Hematopoietic multipotent progenitor cell treated with erythropoietin and hydrocortisone succinate and interleukin-3 and kit ligand, for 15 days (in vitro differentiated cells): ENCODE measurements at regions not wholly inside any gene's neighbourhood (a gene's known extent, or its start where the extent isn't known, plus 50 kb on each side); places are given as distances from the start of the nearest gene placed in this dataset.

Source experiments
- DNase-seq: peaks from one replicate; pipeline ENCODE4 v3.0.0-alpha.2; 2015; ENCODE audit warnings: low spot score

DNA sequence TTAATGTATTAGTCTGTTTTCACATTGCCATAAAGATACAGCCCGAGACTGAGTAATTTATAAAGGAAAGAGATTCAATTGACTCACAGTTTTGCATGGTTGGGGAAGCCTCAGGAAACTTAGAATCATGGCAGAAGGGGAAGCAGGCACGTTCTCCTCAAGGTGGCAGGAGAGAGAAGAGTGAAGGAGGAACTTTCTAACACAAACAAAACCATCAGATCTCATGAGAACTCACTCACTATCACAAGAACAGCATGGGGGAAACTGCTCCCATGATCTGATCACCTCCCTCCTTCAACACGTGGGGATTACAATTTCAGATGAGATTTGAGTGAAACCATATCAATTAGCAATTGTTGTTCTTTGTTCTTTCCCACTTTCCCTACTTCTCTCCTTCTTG is 689.0 kb upstream of the SLITRK1 start:
- DNase-seq, result no peak

DNA sequence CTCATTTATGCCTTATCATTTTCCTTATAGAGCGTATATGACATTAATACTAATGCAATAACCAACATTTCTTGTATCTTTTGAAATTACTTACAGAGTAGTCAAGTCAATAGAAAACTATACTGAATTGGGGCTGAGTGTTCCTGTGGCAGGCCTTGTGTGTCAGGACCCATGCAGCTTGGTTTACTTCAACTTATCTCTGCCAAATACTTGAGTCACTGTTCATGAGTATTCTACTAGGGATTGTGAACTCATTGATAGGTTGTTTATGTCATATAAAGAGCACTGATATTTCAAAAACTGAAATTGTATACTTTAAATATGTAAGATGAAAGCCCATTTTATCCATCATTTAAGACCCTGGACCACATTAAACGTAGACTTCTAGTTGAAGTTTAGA is 688.6 kb upstream of the SLITRK1 start:
- no peak for DNase-seq

DNA sequence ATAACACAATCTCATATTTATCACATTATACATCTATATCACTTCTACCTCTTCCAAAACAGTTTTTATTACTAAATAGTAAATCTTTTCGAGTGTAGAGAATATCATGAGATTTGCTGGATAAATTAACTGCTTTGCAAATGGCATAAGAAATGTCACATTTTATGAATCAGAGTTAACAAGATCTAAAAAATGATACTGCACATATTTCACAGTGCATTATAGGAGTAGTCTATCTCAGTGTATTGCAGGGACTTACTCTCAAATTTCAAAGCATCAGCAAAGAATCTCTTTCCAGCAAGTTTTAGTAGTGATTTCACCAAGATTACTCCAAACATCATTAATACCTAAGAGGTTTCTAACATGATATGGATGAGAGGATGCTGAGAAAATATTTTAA is 687.1 kb upstream of the SLITRK1 start:
- no peak for DNase-seq

DNA sequence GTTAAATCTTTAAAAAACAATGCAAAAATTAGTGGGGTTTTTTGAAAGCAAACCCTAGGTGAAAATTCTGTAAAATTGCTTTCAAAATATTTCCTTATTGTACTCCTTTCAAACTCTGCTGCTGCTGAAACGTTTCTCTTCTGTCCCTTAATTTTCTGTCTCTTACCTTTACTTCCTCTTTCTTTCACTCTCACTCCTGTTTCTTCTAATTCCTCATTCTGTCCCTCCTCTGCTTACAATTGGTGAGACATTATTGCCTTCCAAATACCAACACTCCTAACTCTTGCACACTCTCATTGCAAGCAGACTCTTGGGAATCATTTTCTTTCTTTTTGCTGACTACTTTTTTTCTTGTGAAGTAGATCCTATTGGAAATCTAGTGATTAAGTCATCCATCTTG is 685.6 kb upstream of the SLITRK1 start:
- no peak for DNase-seq

DNA sequence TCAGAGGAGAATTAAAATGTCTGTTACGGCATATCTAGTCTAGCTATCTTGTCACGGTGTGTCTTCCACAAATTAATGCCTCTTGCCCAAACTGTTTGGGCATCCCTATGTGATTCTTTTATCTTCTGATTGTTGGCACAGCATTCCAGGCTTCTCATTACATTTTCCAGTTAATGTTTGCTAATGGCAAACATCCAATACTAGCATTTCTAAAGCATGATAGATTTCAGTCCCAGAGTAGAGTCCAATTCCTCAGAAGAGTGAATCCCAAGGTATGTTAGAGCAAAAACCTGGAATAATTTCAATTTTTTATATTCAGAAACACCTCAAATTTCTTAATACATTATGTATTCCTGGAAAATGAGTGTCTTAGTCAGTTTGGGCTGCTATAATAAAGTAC is 684.5 kb upstream of the SLITRK1 start:
- no peak for DNase-seq

DNA sequence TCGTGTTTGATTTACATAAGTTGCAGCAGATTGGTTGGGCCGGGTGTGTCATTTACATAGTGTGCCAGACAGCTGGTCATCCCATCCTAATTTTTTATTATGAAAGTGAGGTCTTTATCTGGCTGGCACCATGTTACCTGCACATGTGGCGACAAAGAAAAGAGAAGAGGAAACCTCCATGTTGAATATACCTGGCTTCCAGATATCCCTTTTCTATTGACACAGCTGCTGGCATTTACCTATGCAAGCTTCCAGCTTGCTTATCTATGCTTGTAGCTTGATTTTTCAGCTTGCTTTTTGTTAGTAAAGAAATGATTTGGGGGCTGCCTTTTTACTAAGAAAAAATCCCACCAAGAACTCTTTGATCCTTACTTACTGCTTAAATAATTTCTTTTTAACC is 681.3 kb upstream of the SLITRK1 start:
- DNase-seq, result no peak

DNA sequence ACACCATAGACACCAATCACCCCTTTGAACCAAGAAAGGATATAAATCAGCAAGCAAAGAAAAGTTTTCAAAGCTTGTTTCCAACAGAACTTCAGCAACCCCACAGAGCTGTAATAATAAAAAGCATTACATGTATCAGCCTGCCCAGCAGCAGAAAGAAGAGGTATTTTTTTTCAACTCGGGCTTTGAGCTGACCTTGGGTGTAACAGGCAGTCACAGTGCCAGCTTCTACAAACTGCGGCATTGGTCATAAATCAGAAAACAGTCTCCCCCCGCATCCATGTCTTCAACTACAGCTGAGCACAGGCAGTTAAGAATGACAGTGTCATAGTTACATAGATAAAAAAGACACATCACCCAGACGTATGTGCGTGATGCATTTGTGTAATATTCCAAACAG is 671.0 kb upstream of the SLITRK1 start:
- no peak for DNase-seq

DNA sequence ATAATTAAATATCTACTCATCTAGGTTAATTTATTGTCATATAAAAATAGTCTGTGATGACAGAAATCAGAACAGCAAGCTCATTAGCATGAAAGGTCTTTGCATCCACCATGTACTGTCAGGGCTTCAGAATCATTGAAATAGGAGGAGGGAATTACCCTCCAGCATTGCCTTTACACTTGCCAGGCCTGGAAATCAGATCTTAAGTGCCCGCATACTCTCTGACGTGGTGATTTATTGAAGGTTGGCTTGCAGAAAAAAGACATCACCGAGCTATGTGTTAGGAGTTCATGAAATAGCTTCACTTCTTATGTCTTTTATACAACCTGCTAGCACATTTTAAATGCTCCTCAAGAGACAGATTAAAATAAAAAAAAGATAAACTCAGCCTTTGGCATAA is 661.7 kb upstream of the SLITRK1 start:
- no peak for DNase-seq

DNA sequence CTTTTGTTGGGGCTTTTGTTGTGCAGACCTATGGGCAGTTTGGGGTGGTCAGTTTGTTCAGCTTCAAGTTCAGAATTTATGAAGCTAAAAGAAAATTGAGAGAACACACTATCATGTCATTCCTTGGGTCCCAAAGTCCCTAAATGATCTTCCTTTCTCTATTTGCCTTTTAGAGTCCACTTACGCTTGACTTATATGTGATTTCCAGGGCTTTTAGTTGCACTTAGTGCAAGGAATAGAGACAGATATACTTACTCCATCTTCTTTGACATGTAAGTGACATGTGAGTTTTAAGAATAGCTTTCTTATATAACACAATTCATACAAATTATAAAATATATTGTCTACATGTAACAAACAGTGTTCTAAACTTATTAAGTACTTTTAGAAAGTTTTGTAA is 660.1 kb upstream of the SLITRK1 start:
- no peak for DNase-seq

DNA sequence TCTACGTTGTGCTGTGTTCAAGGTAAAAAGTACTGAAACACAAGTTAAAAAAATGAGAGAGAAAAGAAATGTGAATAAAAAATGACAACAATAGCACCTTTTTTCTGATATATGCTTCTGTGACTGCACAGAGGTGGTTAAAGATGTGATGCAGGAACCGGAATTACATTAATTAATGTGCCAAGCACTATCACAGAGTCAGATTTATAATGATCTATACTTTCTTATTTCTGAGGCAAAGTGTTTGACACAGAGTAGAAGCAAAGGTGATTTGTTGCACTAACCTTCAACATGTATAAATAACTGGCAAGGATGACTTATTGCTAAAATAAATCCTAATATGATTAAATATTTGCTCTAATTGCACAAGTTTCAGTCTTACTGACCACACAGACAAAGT is 654.6 kb upstream of the SLITRK1 start:
- DNase-seq, result no peak

DNA sequence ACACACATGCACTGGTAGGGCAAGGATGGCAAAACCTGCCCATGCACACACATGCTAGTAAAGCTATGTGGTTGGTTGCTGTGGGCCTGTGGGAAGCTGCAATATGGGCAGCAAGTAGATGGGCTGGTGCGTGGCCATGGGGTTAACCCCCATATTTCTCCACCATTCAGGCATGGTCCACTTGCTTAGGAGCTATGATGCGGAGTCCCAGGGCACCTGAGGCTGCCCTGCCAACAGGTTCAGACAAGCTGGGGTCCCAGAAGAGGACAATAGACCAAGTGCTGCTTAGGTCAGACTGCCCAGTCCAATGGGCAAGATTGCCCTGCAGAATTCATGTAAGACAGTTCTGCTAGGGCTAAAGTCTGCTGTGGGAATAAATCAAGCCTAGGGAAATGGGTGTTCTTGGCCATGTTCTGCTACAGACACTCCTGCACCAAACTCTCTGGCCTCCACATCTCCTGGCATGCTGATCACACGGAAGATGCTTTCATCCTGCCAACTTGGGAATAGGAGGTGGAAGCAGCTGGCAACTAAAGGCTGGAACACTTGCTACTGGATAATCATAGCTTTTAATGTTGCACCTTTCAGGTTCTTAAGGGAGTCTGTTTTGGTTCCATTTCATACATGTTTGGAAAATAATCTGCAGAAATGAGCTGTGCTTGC is 646.3 kb upstream of the SLITRK1 start:
- no peak for DNase-seq

DNA sequence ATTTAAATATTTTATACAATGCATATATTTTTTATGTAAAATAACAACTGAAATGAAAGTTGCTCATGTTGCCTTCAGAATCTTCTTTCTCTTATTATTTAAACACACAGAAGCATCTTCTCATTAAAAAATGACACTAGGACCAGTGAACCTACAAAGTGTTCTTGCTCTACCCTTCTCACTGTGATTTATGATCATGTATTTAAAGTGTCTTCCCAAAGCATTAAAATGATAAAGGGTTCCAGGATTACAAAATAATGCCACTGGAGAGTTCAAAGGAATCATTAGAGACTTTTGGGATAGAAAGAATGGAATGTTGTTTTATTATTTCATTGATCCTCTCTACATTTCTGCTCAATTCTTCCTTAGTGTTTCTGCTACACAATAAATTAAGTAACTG is 643.6 kb upstream of the SLITRK1 start:
- no peak for DNase-seq

DNA sequence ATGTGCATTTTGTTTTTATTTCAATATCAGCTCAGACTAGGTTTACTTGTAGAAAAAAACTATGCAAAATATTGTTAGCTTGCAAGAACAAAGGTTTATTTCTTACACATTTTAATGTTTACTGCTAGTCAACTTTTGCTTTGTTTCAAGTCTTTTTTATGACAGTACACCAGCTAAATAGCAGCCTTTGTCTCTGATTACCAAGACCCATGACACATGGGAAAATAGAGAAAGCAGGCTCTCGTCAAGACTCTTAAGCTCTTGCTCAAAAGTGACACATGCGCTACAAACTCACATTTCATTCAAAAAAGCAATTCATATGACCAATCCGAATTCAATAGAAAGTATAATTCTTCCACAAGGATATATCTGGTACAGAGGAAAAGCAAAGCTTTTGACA is 642.3 kb upstream of the SLITRK1 start:
- no peak for DNase-seq

DNA sequence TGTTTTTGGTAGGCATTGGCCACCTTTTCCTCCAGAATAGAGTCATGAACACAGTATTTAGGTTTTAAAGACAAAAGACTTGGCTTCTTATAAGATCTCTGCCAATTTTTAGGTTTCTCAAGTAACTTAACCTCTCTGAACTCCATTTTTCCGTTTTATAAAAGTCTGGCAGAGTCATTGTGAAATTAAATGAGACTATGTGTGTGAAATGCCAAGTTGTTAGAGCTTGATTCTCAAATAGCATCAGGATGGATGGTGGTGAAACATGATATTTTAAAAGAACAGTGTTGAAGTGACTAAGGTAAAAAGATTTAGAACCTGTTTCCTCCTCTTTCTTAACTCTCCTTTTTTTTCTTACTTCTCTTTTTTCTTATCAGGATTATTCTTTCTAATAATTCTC is 617.7 kb upstream of the SLITRK1 start:
- no peak for DNase-seq

DNA sequence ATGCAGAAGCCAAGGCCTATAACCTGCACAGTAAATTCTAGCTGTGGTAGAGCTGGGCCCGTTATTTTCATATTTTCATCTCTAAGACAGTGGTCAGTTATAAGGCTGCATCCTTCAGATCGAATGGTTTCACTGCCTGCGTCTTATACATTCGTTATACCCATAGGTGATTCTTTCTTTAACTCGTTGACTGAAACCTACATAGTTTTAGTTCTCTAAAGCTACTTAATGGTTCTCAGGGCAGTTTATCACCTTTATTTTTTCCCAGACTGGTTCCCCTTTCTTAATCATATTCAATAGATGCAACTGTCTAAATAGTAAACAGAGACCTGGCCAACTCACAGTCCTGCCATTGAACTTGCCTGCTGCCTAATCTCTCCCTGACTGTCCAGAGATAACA is 615.3 kb upstream of the SLITRK1 start:
- DNase-seq, result no peak

DNA sequence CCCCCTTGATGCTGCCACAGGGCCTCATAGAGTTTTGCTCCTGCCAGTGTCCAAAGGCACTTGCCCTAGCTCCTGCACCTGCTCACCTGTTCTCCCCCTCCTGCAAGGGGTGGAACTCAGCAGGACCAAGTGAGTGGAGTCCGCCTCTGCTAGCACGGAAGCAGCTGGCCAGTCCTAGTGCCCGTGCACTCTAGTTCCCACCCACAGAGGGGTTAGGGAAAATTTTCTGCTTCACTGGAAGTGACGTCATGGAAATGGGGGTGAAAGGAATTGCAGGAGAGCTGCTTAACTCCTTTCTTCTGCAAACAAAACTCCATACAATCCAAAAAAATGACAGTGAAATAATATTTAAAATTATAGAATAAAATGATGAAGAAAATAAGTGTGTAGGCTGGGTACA is 609.7 kb upstream of the SLITRK1 start:
- DNase-seq, result no peak

DNA sequence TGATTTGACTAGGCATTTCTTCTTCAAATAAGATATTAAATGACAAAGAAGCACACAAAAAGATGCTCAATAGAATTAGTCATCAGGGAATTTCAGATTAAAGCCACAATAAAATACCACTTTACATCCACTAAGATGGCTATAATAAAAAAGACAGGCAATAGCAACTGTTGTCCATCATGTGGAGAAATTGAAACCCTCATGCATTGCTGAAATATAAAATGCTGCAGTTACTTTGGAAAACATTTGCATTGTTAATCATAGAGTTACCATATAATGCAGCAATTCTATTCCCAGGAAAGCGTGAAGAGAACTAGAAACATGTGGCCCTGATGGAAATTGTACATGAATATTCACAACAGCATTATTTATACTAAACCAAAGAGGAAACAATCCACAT is 605.5 kb upstream of the SLITRK1 start:
- DNase-seq, result no peak

DNA sequence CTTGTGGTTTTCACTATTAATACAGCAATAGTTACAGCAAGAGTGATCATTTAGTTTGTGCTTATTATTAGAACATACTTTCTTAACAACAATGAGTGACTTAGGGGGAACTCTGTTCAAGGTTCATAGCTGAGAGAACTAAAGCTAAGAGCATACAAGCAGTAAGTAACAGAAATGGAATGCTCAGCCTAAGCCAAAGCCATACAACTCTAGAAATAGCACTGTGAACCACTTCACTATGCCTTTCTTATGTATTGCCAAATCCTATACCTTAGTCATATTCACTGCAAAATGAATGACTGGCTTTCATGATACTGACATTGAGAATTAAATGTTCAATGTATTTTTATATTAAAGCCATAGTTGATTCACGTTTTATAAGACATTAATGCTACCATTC is 599.7 kb upstream of the SLITRK1 start:
- DNase-seq, result no peak

DNA sequence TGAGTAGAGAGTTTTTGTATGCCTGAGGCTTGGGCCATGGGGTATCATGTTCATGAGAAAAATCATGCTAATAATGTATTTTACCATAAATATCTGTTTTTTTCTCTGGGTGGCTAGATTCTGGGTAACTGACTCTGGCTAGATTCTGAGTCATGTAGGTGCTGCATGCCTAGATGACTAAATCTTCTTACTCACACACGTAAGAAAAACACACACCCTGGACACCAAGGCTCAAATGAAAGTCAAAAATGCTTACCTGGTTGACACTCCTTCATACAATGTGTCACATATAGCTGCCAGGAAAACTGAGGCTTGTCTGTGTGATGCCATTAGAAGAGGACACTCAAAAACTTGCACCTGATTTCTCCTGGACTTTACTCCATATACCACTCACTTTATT is 597.4 kb upstream of the SLITRK1 start:
- no peak for DNase-seq

DNA sequence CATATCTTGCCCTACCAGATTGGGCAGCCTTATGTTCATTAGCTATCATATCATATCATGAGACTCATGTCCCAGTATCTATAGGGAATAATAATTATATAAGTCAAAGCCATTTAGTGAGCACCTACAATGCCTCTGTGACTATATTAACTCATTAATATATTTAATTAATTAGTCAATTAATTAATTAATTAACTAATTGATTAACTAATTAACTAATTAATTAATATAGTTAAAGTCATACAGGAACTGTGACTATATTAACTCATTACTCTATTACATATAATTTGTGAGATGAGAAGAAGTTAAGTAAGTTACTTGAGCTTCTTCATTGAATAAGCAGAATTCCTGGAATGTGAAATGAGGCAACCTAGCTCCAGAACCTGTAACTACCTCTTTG is 588.3 kb upstream of the SLITRK1 start:
- DNase-seq, result no peak

DNA sequence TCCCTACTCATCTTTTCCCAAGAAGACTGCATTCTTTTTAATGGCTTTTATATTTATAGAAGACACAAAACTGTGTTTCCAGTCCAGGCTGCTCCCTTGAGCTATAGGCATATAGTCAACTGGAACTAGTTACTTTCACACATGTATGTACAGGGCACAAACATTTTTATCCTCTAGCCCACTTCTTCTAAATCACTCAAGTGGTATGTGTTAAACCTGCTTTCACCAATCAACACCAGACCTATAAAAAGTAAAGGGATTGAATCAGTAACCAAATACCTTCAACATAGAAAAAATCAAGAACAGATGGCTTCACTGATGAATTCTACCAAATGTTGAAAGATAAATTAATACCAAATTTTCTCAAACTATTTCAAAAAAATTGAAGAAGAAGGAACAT is 584.2 kb upstream of the SLITRK1 start:
- DNase-seq, result no peak

DNA sequence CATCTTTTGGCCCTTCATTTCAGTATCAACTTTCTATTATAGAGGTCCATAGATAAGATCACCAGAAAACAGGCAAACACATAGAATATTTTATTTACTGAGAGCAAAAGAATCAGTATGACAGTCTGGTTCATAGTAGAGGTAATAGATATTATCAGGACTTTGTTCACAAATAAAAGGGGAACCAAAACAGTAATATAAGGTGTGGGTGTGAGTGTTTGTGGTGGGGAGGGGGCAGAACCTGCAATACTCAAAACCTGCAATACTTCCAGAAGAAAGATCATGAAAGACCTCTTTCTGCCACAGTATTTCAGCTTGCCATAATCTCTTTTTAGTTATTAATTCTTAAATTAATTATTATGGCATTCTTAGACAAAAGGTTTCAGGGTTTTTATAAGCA is 578.7 kb upstream of the SLITRK1 start:
- DNase-seq, result no peak

DNA sequence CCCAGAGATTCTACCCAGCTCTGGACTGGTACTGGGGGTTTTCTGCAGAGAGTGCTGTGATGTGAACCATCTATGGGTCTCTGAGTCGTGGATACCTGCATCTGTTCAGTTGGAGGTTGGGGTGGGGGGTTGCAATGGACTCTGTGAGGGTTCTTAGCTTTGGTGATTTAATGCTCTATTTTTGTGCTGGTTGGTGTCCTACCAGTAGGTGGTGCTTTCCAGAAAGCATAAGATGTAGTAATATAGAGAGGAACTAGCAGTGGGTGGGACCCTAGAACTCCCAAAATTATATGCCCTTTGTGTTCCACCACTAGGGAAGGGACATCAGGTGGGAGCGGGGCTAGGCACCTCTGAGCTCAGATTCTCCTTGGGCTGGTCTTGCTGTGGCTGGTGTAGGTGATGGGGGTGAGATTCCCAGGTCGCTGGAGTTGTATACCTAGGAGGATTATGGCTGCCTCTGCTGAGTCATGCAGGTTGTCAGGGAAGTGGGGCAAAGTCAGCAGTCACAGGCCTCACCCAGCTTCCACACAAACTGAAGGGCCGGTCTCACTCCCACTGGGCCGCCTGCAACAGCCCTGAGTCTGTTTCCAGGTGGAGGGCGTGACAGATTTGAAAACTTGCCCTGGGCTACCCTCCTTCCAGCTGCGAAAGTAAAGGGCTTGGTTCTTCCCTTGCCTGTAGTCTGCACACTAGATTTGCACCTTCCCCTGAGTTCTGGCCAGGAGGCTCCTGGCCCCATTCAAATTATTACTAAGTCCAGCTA is 573.0 kb upstream of the SLITRK1 start:
- no peak for DNase-seq

DNA sequence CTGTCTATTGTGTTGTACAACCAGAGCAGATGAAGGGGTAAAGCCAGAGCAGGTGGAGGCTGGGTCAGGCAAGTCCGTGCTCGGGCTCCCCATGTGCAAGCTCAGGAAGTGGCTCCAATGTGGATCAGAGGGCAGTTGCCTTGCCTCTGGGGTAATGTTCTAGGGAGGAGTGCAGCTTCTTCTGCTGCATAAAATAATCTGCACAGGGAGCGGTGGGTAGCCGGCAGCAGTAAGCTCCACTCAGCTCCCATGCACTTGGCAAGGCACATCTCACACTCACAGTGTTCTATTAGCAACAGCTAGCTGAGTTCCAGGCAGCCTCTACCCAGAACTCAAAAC is 565.3 kb upstream of the SLITRK1 start:
- DNase-seq, result no peak
